Calu3 (cell line): ENCODE measurements at regions not wholly inside any gene's neighbourhood (a gene's known extent, or its start where the extent isn't known, plus 50 kb on each side); places are given as distances from the start of the nearest gene placed in this dataset.

Source experiments
- BruUV-seq: library from RNA; stranded (reverse); fragments of 400-500 nt; replicated peaks from 2 replicates; lab custom pipeline; 2021; lab: Mats Ljungman, UMichigan
- CTCF ChIA-PET: fragments of 300-600 bp; sonication (Branson Sonifier 250); formaldehyde crosslinking; loops from one replicate; lab custom pipeline; 2022; ENCODE audit warnings: antibody characterized with exemption; lab: Charles Lee
- DNase-seq: peaks from one replicate; pipeline ENCODE4 v3.0.0; 2022
- H3K27ac Mint-ChIP-seq: one replicate; pipeline ENCODE4 v1.8.0; 2022; ENCODE audit warnings: mixed read lengths; ENCODE audit not compliant: unreplicated experiment
- H3K27me3 Mint-ChIP-seq: one replicate; pipeline ENCODE4 v1.8.0; 2022; ENCODE audit warnings: mixed read lengths; ENCODE audit not compliant: unreplicated experiment
- H3K36me3 Mint-ChIP-seq: one replicate; pipeline ENCODE4 v1.8.0; 2022; ENCODE audit warnings: mild to moderate bottlenecking, moderate library complexity, mixed read lengths; ENCODE audit not compliant: insufficient read depth, unreplicated experiment
- H3K4me1 Mint-ChIP-seq: one replicate; pipeline ENCODE4 v1.8.0; 2022; ENCODE audit warnings: mild to moderate bottlenecking, low read depth, mixed read lengths; ENCODE audit not compliant: unreplicated experiment
- H3K4me3 Mint-ChIP-seq: one replicate; pipeline ENCODE4 v1.8.0; 2022; ENCODE audit warnings: mild to moderate bottlenecking, low read depth, moderate library complexity, mixed read lengths; ENCODE audit not compliant: unreplicated experiment
- H3K9me3 Mint-ChIP-seq: one replicate; pipeline ENCODE4 v1.8.0; 2022; ENCODE audit warnings: low read depth, mixed read lengths; ENCODE audit not compliant: unreplicated experiment
- intact Hi-C: fragments of 100-400 bp; cut with micrococcal nuclease; formaldehyde crosslinking; loops from one replicate; pipeline ENCODE4 v1.10.0; 2022; ENCODE audit not compliant: unreplicated experiment
- TF ChIP-seq, protein P1 (sequence below): fragments of 200-600 bp; IDR thresholded peaks from one replicate; pipeline ENCODE4 v1.8.0; 2022; ENCODE audit warnings: antibody characterized with exemption; ENCODE audit not compliant: unreplicated experiment

DNA sequence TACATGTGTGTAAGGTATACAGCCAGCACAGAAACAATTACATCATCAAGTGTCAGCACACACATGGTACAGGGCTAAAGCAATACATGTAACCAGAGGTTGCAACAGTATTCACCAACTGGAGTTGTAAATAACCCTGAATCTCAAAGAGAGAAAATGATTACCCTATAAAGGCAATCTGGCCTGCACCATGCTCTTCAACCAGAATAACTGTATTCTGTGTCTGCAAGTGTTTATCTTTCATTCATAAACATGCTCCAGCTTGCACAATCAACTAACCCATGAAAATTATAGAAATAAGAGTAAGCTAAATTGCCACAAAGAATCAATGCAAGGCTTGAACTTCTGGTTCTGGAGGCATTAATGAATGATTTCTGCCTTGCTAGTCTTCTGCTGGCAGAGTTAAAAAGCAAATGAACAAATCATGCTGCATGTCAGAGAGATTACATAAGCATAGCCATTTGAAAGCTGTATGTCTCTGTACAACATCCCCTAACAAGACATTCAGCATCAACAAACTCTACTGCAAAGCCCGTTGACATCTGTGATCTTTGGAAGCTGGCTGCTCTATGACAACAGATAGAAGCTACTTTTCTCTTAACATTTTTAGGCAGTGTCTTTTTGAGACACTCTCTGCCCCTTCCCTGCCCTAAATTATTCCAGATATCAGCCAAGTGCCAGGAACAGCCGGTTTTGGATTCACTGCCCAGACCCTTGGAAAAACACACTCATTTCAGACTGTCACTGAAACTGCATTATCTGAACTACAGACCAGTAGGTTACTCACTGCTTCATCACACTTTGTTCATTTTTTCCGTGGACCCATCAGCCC is 871.0 kb downstream of the OTOL1 start:
- intact Hi-C loops: no loop called here

DNA sequence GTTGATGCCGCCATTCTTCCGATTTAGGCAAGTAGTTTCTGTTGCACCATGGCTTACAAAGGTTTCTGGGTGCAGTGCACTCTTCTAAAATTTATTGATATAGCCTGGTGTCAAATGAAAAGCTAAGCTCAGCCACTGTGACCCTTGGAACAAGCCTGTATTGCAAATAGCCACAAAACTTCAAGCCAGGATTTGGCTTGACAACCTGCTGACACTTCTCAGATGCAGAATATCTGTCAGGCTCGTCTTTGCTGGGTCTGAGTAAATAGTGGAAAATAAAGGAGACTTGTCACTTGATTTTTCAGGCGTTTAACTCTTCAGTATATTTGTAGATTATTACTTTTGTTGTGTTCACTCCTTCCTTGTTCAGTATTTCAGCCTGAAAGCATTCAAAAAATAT is 871.8 kb downstream of the OTOL1 start:
- Mint-ChIP-seq H3K4me3 (no peak overlapping the region), H3K36me3 (no peaks in the 10 kb centered on the region), H3K4me1 (peaks cover 10% of the 10 kb centered on the region), H3K27me3 (no peaks in the 10 kb centered on the region), H3K27ac (no peak overlapping the region), H3K9me3 (peaks cover 2% of the 10 kb centered on the region)
- BruUV-seq: no TSS peak
- DNase-seq: no peak
- CTCF ChIA-PET: interaction anchor here (0.8 to 1.0 kb wide), 2 partner anchors 29 to 110 kb away, joined by 4 to 5 read pairs; no protein-coding TSS in a partner anchor
- TF ChIP-seq, protein P1, sequence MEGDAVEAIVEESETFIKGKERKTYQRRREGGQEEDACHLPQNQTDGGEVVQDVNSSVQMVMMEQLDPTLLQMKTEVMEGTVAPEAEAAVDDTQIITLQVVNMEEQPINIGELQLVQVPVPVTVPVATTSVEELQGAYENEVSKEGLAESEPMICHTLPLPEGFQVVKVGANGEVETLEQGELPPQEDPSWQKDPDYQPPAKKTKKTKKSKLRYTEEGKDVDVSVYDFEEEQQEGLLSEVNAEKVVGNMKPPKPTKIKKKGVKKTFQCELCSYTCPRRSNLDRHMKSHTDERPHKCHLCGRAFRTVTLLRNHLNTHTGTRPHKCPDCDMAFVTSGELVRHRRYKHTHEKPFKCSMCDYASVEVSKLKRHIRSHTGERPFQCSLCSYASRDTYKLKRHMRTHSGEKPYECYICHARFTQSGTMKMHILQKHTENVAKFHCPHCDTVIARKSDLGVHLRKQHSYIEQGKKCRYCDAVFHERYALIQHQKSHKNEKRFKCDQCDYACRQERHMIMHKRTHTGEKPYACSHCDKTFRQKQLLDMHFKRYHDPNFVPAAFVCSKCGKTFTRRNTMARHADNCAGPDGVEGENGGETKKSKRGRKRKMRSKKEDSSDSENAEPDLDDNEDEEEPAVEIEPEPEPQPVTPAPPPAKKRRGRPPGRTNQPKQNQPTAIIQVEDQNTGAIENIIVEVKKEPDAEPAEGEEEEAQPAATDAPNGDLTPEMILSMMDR: no peak
- intact Hi-C loops: no loop called here

More for the DNA sequence above, 871.0 kb downstream of the OTOL1 start:
- DNase-seq: no peak
- Mint-ChIP-seq H3K36me3 (no peaks in the 10 kb centered on the region), H3K27ac (no peak overlapping the region), H3K9me3 (no peaks in the 10 kb centered on the region), H3K4me1 (peaks cover 10% of the 10 kb centered on the region), H3K4me3 (no peak overlapping the region), H3K27me3 (no peaks in the 10 kb centered on the region)
- CTCF ChIA-PET: interaction anchor here (0.6 to 1.0 kb wide), 2 partner anchors 111 to 503 kb away, joined by 3 to 4 read pairs; no protein-coding TSS in a partner anchor
- BruUV-seq: no TSS peak
- TF ChIP-seq, protein P1: no peak

DNA sequence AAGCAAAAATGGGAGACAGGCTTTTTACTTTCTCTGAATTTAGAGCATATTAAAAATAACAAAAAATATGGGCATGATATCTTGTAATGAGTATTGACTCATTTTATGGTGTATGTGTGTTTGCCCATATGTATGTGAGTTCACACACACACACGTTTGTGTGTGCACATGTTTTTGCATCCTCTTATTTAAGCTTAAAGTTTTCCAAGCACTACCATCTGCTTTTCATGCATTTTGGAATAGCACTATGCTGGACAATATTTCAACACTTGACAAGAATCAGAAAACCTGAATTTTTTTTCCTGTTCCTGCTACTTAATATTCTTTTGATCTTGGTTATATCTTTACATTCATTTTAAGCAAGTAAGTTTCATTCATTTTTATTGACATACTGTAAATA is 872.7 kb downstream of the OTOL1 start:
- TF ChIP-seq, protein P1: no peak
- DNase-seq: no peak
- CTCF ChIA-PET: interaction anchor here (0.8 kb wide), 1 partner anchor 28 kb away, joined by 5 read pairs; no protein-coding TSS in a partner anchor
- Mint-ChIP-seq H3K27me3 (no peaks in the 10 kb centered on the region), H3K4me3 (no peak overlapping the region), H3K36me3 (no peaks in the 10 kb centered on the region), H3K27ac (no peak overlapping the region), H3K9me3 (peaks cover 2% of the 10 kb centered on the region), H3K4me1 (peaks cover 10% of the 10 kb centered on the region)
- intact Hi-C loops: no loop called here
- no TSS peak for BruUV-seq

DNA sequence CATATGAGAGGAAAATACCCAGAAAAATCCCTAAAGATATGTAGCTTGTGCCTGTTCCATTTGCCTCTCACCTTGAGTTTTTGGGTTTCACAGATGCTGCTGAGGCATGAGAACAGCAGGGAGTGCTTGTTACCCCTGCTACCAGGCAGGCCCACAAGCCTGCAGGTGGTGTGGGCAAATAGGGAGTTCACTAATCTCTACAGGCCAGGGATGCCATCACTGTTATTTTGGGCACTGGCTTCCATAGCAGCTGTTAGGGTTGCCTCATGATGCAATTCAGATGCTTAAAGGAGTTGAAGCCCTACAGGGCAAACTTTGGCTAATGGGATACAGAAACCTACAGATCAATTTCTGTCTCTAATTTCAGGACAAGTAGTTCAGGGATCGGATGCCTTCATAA is 873.5 kb downstream of the OTOL1 start:
- Mint-ChIP-seq H3K36me3 (no peaks in the 10 kb centered on the region), H3K4me3 (no peak overlapping the region), H3K27me3 (no peaks in the 10 kb centered on the region), H3K9me3 (peaks cover 2% of the 10 kb centered on the region), H3K4me1 (peaks cover 10% of the 10 kb centered on the region), H3K27ac (no peak overlapping the region)
- CTCF ChIA-PET: no interaction called here
- intact Hi-C loops: no loop called here
- no TSS peak for BruUV-seq
- no peak for DNase-seq
- TF ChIP-seq, protein P1: no peak
